ENCODE measurements at regions not wholly inside any gene's neighbourhood (a gene's known extent, or its start where the extent isn't known, plus 50 kb on each side); places are given as distances from the start of the nearest gene placed in this dataset.

DNA sequence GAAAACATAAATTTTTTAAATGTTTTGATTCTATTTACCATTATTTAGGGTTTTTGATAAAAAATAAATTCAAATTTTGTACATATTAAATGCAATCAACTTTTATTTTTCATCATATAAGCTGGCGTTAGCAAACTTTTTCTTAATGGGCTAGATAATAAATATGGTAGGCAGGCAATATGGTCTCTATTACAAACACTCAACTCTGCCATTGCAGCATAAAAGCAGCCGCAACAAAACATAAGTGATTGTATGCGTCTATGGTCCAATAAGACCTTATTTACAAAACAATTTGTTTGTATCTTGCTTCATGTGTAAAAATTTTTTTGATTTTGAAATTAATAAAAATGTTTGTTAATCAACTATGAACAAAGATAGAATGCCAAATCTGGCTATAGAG is 116.8 kb upstream of the GLI2 start:
- DNase-seq = no peak

DNA sequence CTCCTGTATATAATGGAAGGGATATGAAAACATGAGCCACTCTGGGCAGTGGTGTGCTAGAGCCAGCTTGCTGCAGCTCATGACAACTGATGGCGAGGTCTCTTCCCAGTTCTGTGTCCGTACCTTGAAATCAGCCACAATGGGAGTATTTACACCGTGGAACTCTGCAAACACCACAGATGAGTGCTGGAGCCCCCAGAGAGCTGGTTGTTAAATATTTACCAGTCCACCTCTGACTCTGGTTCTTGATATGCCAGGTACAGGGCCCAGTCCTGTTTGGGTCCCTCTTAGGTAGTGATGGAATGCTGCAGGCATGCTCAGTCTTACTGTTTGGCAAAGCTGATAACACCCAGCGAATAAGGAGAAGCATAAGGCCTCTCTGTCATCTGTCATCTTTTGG is 116.1 kb upstream of the GLI2 start:
- DNase-seq = no peak

DNA sequence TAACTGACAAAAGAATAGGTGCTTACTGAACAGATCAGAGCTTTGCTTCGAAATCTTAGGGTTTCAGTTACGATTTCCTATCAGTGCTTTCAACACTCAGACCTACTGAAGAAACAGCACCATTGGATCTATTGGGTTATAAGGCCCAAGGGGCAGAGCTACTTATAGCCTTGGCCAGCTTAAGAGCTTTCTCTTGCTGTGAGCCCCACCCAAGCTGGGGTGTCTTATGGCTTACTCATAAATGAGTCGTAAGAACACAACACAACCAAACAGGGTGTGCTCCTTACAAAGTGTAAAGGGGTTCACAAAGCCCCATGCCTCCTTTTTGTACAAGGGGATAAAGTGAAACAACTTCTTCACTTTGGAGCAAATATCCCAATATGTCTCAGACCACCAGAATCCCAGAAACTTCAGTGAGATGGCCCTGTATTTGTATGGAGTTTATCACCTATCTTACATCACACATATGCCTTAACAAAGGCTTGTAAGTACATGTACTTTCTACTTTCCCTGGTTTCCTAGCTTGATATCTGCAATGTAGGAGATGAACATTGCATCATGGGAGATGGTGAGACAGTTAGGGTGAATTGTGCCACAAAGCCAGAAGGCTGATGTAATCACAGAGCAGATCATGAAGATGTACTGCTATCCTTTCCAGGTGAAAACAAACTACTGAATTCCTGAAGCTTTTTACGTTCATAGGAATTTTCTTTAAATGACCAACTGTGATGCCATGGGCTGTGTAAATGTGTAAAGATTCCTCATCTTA is 115.5 kb upstream of the GLI2 start:
- no peak for DNase-seq

DNA sequence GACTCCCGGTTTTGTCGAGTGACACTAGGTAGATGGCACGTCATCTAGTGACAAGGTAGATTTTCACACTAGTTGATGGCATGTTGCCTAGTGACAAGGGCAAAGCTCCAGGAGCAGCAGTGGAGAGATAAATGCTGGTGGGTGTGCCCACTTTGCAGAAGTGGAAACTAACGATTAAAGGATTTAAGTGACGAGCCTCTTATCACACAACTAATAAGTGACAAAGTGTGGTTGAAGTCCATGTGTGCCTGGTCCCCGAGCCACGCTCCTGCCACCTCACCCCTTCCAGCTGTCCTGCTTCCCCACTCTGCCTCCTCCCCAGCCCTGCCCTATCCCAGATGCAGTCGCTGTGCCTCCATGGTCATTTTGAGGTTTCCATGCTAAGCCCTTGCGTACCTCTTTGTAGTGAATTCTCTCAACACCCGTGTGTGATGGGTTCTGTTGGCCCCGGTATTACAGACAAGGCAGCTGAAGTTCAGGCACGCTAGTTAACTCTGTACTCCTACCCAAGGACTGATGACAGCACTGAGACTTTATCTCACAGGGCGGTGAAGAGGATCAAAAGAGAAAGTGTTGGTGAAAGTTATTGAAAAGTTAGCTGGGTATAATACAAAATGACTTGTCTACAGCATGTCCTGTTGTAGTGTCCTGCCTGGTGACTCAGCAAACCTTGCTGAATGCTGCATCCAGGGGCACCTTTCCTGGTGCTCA is 113.4 kb upstream of the GLI2 start:
- DNase-seq = no peak

DNA sequence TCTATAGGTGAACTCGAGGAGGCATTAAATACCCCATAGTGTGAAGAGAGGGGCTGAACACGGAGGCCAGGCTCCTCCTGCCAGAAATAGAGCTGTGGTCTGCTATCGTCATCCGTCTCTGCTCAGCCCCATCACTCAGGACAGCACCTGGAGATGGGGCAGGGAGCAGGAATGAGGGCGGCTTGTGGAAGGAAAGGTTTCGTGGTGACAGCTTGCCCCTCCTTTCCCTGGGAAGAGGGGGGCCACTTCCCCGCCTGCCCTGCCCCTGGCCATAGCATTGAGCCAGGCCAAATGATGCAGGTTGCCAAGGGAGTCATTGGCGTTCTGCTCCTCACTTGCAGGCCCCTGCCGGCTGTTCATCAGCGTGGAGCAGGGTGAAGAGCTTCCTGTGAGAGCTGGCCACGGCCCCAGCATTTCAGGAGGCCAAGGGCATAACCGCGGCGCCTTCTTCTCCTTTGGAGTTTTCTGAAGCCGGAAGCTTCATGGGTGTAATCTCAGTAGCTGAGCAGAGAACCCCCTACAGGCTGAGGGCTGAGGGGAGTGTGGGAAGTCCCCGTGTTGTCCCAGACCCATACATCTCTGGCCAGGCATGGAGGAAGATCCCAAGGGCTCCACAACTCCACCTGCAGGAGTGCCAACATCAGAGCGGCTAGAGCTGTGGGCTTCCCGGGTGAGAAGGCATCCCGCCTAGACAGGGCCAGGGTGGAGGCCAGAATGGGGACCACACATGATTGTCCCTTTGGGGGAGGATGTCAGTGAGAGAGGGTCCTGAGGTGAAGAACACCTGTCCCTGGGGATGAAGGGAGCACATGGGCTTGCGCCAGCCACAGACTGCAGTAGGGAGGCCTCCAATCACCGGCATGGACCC is 112.5 kb upstream of the GLI2 start:
- DNase-seq = peak; percentile 18

DNA sequence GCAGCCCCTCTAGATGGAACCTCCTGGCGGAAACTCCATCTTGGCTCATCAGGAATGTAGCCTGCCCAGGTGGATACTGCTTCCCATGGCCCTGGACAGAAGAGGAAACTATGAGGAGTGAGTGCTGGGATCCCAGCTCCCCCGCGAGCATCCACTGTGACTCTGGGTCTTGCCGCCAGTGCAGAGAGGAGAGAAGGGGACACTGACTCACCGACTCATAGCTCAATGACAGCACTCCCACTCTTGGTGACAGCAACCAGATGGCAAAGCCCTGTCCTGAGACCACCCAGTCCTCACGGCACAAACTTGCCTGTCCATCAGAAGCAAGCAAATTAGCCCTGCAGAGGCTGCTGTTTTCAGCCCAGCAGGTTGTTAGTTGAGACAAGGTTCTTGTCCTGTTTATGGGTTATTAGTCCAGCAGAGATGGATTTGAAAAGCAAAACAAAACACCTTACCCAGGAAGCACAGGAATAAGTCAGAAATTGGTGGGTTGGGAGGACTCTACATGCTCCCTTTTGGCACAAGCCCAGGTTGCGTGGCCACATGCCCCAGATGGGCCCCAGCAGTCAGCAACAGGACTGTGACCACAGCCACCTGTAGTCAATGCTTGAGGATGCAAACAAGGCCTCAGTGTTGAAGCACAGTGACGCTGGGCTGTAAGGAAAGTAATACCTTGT is 111.5 kb upstream of the GLI2 start:
- no peak for DNase-seq

DNA sequence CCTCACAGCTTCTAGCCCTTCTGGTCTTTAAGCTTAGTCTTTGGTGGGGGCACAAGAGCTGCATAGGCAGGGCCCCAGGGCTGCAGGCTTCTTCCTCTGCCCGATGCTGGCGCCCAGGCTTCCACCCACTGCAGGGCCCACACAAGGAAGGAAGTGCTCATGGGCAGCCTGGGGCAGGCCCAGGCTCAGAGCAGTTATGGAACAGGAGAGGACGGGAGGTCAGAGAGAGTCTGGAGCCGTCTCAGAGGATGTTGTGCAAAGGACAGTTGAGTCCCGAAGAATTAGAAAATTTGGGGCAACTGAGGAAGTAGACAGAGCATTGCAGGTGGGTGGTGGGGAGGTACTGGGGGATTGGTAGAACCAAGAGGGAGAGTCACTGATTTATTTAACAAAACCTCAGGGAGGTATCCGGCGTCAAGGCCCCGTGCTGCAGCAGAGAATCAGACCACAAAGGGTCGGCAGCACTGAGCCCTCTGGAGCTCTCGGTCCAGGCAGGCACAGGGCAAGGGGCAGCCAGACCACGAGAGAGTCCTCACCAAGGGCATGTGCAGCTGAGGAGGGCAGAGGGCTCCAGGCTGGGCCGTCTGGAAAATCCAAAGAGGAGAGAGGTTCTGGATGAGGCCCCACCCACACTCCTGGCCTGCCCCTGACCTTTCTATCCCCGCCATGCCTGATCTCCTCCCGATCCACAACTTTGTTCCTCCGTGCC is 110.8 kb upstream of the GLI2 start:
- DNase-seq = no peak

DNA sequence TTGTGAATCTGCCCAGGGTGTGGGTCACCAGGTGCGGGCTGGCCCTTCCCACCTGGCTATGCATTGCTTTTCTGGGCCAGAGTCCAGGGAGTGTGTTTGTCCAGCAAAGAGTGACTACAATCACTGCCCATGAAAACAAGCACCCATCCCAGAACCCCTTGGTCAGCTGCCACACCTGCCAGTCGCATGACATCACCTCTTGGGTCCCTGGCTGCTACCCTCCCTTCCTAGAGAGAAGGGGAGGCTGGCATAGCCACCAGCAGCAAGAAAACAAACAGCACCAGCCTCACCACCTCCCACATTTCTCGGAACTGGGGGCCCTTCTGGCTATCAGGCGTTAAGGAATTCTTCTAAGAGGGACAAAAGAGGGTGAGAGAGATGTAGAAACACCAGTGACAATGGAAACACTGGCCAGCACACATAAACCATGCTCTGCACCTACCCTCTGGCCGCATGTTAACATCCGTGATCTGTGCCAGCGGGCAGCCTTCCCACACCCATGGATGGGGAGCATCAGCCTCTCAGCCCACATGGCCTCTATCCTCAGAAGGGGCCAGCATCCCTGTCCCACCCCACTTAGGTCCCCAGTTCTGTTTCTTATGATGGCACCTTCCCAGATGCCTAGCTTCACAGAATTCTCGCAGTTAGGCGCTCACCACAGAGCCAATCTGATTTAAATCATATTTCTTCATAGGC is 109.7 kb upstream of the GLI2 start:
- DNase-seq = no peak

DNA sequence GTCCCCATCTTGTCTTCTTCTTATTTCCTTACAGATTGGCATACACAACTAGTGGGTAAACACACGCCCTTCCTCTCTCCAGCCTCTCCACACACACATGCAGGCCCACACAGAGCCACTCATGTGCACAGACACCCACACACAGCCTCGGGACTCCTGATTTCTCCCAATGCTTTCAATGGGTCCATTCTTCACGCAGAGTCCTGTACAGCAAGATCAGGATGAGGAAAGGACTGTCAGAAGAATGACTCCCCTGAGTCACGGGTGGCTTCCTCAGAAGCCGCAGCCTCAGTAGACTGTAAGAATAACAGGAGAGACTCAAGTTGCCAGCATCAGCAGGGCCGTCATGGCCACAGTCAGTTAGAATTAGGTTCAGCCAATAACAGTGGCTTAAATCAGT is 109.1 kb upstream of the GLI2 start:
- no peak for DNase-seq

DNA sequence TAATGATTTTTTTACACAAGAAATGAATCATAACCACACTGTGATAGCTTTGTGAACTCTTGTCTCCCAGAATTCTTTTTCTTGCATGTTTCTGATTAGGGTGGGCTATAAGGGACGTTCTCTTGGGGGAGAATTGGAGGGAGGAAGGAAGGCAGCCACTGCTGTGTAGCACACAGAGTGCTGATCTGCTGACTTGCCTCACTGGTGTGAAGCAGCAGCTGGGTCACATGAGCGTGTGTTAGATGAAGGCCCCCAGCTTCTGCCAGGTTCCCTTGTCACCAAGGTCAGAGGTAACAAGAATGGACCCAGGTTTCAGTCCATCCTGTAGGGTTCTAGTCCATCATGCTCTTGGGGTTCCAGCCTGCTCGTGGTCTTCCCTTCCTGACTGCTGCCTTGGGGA is 107.4 kb upstream of the GLI2 start:
- no peak for DNase-seq

DNA sequence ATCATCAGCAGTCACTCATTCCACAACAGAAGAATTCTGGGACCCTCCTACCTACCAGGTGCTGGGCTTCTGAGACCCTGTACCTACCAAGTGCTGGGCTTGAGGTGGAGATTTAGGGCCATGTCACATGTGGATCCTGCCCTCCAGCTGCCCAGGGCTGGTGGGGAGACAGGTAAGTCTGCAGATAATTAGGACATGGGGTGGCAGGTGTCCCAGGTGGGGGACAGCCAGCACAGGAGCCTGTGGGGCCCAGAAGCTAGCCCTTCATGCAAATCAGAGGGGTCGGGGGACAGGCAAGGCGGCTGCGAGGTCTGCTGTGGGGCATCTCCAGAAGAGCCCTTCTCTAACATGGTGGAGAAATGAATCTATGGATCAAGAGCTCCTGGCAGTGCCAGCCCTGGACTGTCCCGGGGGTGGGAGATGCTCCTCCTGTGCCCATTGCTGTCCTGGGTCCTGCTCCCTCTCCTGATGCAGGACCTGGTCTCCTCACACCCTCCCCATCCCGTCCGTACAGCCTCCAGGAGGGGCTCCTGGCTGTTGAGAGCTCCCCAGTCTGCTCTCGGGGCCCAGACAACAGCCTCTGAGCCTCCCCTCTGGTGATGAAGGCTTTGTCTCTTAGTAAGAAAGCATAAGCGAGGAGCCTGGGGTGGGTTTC is 106.3 kb upstream of the GLI2 start:
- DNase-seq = no peak

DNA sequence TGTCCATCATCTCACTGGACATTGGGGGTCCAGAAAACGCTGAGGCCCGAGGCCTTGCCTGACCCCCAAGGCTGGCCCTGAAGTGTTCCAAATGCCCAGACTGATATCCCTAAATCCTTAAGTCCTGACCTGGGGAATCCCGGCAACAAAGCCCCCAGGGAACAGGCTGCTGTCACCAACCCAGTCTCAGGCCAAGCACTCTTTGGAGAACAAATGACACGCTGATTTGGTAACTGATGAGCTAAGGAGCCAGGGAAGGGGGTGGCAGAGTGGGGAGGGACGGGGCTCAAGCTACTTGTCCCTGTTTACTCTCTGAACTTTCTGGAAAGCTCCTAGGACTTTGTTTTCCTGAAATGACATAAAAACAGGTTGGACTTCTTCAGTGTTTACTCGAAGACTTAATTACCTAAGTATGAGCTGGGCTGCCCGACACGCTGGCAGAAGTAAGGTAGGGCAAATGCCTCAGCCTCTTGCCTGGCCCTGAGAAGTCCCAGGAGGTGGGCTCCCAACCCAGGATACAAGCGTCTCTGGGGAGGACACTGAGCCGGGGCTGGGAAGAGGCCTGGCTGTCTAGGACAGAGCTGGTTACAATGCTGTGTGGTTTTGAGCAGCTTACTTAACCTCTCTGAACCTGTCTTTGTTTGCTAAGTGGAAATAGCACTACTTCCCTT is 105.5 kb upstream of the GLI2 start:
- DNase-seq = no peak

DNA sequence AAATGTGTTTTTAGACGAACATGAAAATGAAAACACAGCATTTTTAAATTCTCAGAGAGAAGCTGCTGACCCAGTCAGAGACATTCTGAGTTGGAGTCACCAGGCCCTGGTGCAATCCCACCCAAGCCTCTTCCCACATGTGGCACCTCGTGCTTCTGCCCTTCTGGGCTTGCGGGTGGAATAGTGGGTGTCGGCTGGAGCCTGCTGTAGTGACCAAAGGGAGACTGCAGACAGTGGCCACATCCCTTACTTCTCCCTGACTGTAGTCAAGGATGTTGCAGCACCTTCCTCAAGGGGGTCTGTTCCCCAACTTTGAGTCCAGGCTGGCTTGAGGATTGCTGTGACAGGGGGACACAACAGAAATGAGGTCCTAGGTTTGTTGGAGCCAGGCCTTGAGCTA is 104.4 kb upstream of the GLI2 start:
- no peak for DNase-seq

DNA sequence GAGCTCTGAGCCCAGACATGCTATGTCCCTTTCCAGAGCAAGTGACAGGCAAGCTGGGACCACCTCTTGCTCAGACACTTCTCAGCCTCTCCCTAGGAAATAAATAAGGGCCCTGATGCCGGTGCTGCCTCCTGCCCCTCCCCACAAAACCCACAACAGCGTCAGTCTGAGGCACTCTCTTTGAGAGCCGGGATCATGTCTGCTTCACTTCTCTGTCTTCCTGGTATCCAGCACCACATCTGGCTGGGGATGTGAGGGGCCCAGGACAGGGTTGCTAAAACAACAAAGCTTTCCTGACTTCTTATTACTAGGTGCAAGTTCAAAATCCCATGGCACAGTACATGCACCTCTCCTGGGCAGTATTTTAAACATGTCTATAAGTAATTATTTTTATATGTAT is 103.9 kb upstream of the GLI2 start:
- DNase-seq = peak; percentile 66

DNA sequence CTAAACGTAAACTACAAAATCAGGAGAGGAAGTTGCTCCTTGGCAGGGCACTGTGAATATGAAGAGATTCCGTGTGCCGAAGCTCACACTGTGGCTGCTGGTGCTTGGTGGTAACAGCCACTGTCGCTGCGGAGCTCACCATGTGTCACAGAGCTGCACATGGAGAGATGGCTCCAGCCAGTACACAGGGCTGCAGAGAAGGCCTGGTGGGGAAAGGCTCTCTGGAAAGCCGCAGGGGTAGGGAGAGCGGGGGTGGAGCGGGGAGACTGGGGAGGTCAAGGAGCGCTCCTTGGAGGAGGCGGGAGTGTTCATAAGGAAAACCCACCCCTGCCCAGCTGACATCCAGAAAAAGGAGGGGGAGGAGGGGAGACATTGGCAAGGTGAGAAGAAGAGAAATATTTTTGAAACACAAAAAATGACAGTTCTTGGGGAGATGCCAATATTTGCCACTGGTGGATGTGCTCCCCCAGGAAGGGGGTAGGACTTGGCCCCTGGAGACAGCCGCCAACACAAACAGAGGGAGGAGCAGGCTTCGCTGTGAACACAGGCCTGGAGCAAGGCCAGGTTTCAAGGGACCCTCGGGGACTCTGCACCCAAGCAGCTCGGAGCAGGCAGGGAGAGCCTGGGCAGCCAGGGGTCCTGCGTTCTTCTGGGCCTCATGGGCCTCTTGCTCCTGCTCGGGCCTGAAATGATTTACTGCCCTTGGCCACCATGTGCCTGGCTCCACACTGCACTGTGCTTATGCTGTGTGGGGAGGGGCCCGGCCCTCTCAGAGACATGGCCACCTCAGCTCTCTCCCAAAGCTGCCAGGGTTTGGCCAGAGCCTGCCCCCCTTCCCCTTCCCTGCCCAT is 102.6 kb upstream of the GLI2 start:
- DNase-seq = peak; percentile 68

DNA sequence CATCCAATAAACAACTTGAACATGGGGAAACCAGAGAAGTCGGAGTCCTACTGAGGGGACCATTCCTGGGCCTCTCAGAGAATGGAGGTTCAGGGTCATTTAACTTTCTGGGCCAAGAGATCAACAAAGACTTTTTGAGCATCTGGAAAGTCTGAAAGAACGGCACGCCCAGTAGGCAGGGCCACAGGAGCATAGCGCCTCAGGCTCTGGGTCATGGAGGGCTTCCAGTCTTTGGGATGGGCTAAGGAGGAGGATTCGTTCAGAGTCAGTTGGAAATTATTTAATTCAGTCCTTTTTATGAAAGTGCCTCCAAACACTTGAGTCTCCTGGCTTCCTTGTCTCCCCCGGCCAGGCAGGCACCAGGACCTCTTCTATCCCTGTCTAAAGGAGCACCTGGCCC is 101.1 kb upstream of the GLI2 start:
- DNase-seq = no peak

DNA sequence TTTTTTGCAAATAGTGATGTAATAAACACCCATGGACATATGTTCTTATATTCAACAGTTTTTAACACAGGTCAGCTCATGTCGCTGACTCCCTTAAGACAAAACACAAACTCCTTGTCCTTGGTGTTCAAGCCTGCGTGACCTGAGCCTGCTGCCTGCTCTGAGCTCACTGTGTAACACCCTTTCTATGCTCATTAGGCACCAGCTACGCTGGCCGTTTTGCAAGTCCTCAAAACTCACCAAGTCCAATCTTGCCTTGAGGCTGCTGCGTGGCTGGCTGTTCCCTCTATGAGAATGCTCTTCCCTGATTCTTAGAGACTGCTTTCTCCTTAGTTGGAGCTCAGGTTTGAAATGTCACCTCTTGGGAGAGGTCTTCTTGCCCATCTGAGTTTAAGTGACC is 100.5 kb upstream of the GLI2 start:
- no peak for DNase-seq

DNA sequence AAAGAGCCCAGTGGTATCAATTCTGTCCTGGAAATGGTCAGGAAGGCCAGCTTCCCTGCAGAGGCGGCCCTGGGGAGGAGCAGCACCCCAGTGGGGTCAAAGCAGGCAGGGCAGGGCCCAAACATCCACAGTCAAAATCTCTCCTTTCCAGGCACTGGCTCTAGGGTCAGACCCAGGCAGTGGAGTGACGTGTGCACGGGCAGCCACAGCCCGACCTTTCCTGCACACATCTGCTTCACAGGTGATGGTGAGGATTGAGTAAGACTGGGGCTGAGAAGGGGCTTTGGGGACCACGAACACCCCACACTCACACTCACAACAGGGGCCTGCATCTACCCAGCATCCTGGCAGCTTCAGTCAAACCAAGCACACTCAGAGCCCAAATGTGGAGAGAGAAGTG is 97.8 kb upstream of the GLI2 start:
- no peak for DNase-seq

DNA sequence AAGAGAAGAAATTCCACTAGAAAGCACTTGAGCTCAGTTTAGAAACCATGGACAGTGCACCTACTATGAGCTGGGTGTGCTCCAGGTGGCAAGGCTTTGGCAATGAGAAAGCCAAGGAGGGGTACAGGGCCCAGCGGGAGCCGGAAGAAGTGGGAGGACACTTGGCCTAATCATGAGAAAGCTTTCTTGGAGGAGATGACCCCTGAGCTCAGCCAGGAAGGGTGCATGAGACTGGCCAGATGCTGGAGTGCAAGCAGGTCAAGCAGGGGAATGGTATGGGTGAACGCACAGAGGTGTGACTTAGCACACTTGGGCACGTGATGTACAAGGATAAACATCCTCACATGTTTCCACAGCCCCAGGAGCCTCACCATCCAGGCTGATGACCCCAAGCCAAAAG is 97.2 kb upstream of the GLI2 start:
- DNase-seq = no peak

DNA sequence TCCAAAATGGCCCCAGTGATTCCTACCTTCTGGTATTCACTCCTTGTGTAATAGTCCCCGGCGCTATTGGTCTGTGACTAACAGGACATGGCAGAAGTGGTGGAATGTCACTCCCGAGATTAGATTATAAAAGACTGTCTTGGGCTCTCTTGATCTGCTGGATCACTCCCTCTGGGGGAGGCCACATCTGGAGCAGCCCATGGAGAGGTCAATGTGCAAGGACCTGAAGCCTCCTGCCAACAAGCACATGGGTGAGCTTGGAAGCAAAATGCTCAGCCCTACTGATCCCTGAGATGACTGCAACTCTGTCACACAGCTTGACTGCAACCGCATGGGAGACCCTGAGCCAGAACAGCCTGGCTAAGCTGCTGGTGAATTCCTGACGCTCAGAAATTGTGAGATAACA is 94.3 kb upstream of the GLI2 start:
- DNase-seq = no peak

All from right hindlimb (tissue), 1 donor.